ENCODE measurements at regions not wholly inside any gene's neighbourhood (a gene's known extent, or its start where the extent isn't known, plus 50 kb on each side); places are given as distances from the start of the nearest gene placed in this dataset.

GRCh38 chr21:24223624-24224023 lies 1383.7 kb downstream of the MRPL39 start:
- no peak overlapping the region for H3K27ac ChIP-seq (ENCODE audit: low read depth, low read length)
- H4K91ac ChIP-seq (replicated peaks; ENCODE audit: insufficient read length, low read length) = no peak overlapping the region
- no peak overlapping the region for H2BK20ac ChIP-seq (ENCODE audit: low read length)
- no peak overlapping the region for H3K23ac ChIP-seq (ENCODE audit: insufficient read length)
- no peak overlapping the region for H2AFZ ChIP-seq (ENCODE audit: low read length)
- CTCF ChIA-PET (ENCODE audit: partially characterized antibody) = no interaction called here
- no peaks in the 10 kb centered on the region for H3K79me1 ChIP-seq (ENCODE audit: low read depth, low read length)
- no peak overlapping the region for H3K14ac ChIP-seq (ENCODE audit: insufficient read length)
- FAIRE-seq (no peak), DNase-seq (ENCODE audit: low read depth in 1 of 2, low spot score in 2 of 2) (no peak)
- no peaks in the 10 kb centered on the region for H4K20me1 ChIP-seq (replicated peaks in 1 of 2; ENCODE audit: control insufficient read depth in 1 of 2, insufficient read depth in 2 of 2, low read length in 2 of 2)
- no peaks in the 10 kb centered on the region for H3K36me3 ChIP-seq (ENCODE audit: control insufficient read depth in 2 of 4, insufficient read depth in 4 of 4, low read length in 3 of 4)
- no peak overlapping the region for H2BK5ac ChIP-seq (ENCODE audit: low read depth, low read length)
- no peak overlapping the region for H2BK120ac ChIP-seq (replicated peaks; ENCODE audit: low read depth, low read length)
- POLR2A ChIA-PET (ENCODE audit: partially characterized antibody) = no interaction called here
- H3K27me3 ChIP-seq (replicated peaks in 1 of 4; ENCODE audit: control insufficient read depth in 3 of 4, extremely low read depth in 1 of 4, insufficient read depth in 3 of 4, low read length in 3 of 4) = peaks cover 0 to 1% (median 0%) of the 10 kb centered on the region in 4 experiments; a peak in 1 of 7 replicates
- WGBS, 2 experiments (ENCODE audit: extremely low coverage in 1 of 2, insufficient coverage in 1 of 2, insufficient read length in 1 of 2, insufficient replicate concordance in 2 of 2, low coverage in 1 of 2, low lambda C conversion rate in 2 of 2, missing lambda C conversion rate in 1 of 2) = 71% methylated on average over 2 of the region's 2 CpGs; no CpG with 5 or more reads in 1 of the 2 experiments
- no peak overlapping the region for H3K4me3 ChIP-seq (ENCODE audit: extremely low read depth in 1 of 4, insufficient read depth in 2 of 4, low read depth in 3 of 4, low read length in 4 of 4)
- no peaks in the 10 kb centered on the region for H3K79me2 ChIP-seq (ENCODE audit: control insufficient read depth in 1 of 2, insufficient read depth in 2 of 2, low read length in 2 of 2)
- H3K9ac ChIP-seq (replicated peaks in 1 of 4; ENCODE audit: extremely low read depth in 1 of 4, low read depth in 3 of 4, low read length in 3 of 4) = no peak overlapping the region
- no peak overlapping the region for H4K5ac ChIP-seq (ENCODE audit: insufficient read length, low read depth, low read length)
- no peak overlapping the region for H3K4ac ChIP-seq (replicated peaks; ENCODE audit: insufficient read length, low read depth, low read length)
- H3K18ac ChIP-seq (ENCODE audit: extremely low read depth, low read length) = no peak overlapping the region
- H3K4me1 ChIP-seq (replicated peaks in 1 of 4; ENCODE audit: control insufficient read depth in 3 of 4, insufficient read depth in 4 of 4, low read length in 3 of 4) = no peaks in the 10 kb centered on the region
- no peak overlapping the region for H4K8ac ChIP-seq (ENCODE audit: extremely low read depth, insufficient read depth, low read length)
- no peak overlapping the region for H2BK12ac ChIP-seq (ENCODE audit: low read depth, low read length)
- no peak overlapping the region for H2BK15ac ChIP-seq (ENCODE audit: low read length)
- H3K23me2 ChIP-seq (ENCODE audit: low read depth, low read length) = no peaks in the 10 kb centered on the region
- peaks cover 12 to 18% of the 10 kb centered on the region in 2 experiments; a peak in 2 of 4 replicates for H3K9me3 ChIP-seq (ENCODE audit: insufficient read depth in 2 of 2, low read depth in 1 of 2, low read length in 1 of 2)
- H3K4me2 ChIP-seq (ENCODE audit: insufficient read depth in 1 of 2, low read depth in 2 of 2, low read length in 2 of 2) = no peak overlapping the region
- H3K56ac ChIP-seq (replicated peaks; ENCODE audit: insufficient read length, low read depth, low read length) = no peak overlapping the region
- no peak overlapping the region for H2AK5ac ChIP-seq (ENCODE audit: low read depth, low read length)
- no peak for TF ChIP-seq HDAC2 (IDR thresholded peaks at IDR 0.05; ENCODE audit: borderline replicate concordance in 1 of 2, low read depth in 2 of 2, low read length in 2 of 2)
- no peak for TF ChIP-seq SP4 (IDR thresholded peaks at IDR 0.05; ENCODE audit: low read length)
- no peak for TF ChIP-seq HDAC6 (IDR thresholded peaks at IDR 0.05; ENCODE audit: low read depth, low read length)
- TF ChIP-seq RNF2 (IDR thresholded peaks at IDR 0.05; ENCODE audit: borderline replicate concordance, low read depth, low read length, missing control alignments, poor library complexity, severe bottlenecking) = no peak
- no peak for TF ChIP-seq RBBP5 (IDR thresholded peaks at IDR 0.05; ENCODE audit: borderline replicate concordance, low read depth, low read length)
- no peak for TF ChIP-seq JUN (IDR thresholded peaks at IDR 0.05; ENCODE audit: low read depth, low read length)
- TF ChIP-seq, protein P1, sequence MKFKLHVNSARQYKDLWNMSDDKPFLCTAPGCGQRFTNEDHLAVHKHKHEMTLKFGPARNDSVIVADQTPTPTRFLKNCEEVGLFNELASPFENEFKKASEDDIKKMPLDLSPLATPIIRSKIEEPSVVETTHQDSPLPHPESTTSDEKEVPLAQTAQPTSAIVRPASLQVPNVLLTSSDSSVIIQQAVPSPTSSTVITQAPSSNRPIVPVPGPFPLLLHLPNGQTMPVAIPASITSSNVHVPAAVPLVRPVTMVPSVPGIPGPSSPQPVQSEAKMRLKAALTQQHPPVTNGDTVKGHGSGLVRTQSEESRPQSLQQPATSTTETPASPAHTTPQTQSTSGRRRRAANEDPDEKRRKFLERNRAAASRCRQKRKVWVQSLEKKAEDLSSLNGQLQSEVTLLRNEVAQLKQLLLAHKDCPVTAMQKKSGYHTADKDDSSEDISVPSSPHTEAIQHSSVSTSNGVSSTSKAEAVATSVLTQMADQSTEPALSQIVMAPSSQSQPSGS (IDR thresholded peaks at IDR 0.05; ENCODE audit: low read length) = no peak
- TF ChIP-seq SRF (IDR thresholded peaks at IDR 0.05; ENCODE audit: low read depth, low read length) = no peak
- TF ChIP-seq SAP30 (IDR thresholded peaks at IDR 0.05; ENCODE audit: insufficient read depth, insufficient replicate concordance, low read length) = no peak
- TF ChIP-seq TBP (IDR thresholded peaks at IDR 0.05; ENCODE audit: low read depth, low read length) = no peak
- no peak for TF ChIP-seq KDM4A (IDR thresholded peaks at IDR 0.05; ENCODE audit: low read depth, low read length, severe bottlenecking)
- TF ChIP-seq KDM5A (IDR thresholded peaks at IDR 0.05; ENCODE audit: low read length) = no peak
- no peak for TF ChIP-seq TEAD4 (IDR thresholded peaks at IDR 0.05; ENCODE audit: low read depth, low read length)
